Right cardiac atrium (tissue), 5 donors: ENCODE measurements at regions not wholly inside any gene's neighbourhood (a gene's known extent, or its start where the extent isn't known, plus 50 kb on each side); places are given as distances from the start of the nearest gene placed in this dataset.

ENCODE experiments used
- ATAC-seq, 2 donors: fragments of 200-7000 bp; cut with Tn5 transposase; one replicate each; pipeline versions ENCODE4 v1.8.0 to v1.9.1; 2020; ENCODE audit warnings: moderate library complexity in 2 of 2, mild to moderate bottlenecking in 1 of 2
- DNase-seq, 3 donors: peaks; one replicate each; pipeline ENCODE4 v3.0.0-alpha.2; 2020
- H3K27ac ChIP-seq: one replicate; pipeline ENCODE4 v1.5.1; 2013; ENCODE audit warnings: mild to moderate bottlenecking, low read length, control low read depth, moderate library complexity
- H3K27me3 ChIP-seq: one replicate; pipeline ENCODE4 v1.6.1; 2013; ENCODE audit not compliant: control insufficient read depth, insufficient read depth
- H3K4me1 ChIP-seq: one replicate; pipeline ENCODE4 v1.6.1; 2013; ENCODE audit warnings: low read length; ENCODE audit not compliant: control insufficient read depth, insufficient read depth
- H3K4me3 ChIP-seq: one replicate; pipeline ENCODE4 v1.5.1; 2013; ENCODE audit warnings: low read length, control low read depth
- H3K9me3 ChIP-seq: one replicate; pipeline ENCODE4 v1.6.1; 2013; ENCODE audit warnings: low read length; ENCODE audit not compliant: control insufficient read depth
- WGBS: extraction: QIAGEN DNeasy Blood & Tissue Kit; methylation state at CpG from one replicate; pipeline ENCODE4 v1.1.7; 2013; 5-methylcytosine and 5-hydroxymethylcytosine counted together
- intact Hi-C, 4 donors: fragments of 100-400 bp; cut with DNase I; formaldehyde crosslinking; loops; one replicate each; pipeline versions ENCODE4 v1.11.0 to v1.14.0; 2022 to 2023
- donor health status: healthy with polysubstance abuse.
- donor health status: DM: no; HTN: yes; CAD: no.
- donor health status: DM: no; HTN: no; CAD: no.
- donor health status: DM: no; HTN: yes; CAD: no; lungs with severe emphysema.
- donor health status: DM: yes; HTN: yes; CAD: no.

- H3K9me3 ChIP-seq: no peaks in the 10 kb centered on the region
- no peak for DNase-seq
- intact Hi-C loops: no loop called here
- no peak overlapping the region for H3K4me3 ChIP-seq
- no peaks in the 10 kb centered on the region for H3K27me3 ChIP-seq
- H3K27ac ChIP-seq: no peak overlapping the region
- ATAC-seq: no peak
- no peaks in the 10 kb centered on the region for H3K4me1 ChIP-seq
These were observed 729.4 kb downstream of the HACE1 start for GRCh38 chr6:104130343-104130742.

- no peaks in the 10 kb centered on the region for H3K9me3 ChIP-seq
- intact Hi-C loops: no loop called here
- no peaks in the 10 kb centered on the region for H3K27me3 ChIP-seq
- DNase-seq: no peak
- no peak for ATAC-seq
- no peak overlapping the region for H3K27ac ChIP-seq
- no peaks in the 10 kb centered on the region for H3K4me1 ChIP-seq
- no peak overlapping the region for H3K4me3 ChIP-seq
- 89% methylated on average over 3 of the region's 3 CpGs for WGBS
These were observed 733.3 kb downstream of the HACE1 start for GRCh38 chr6:104126315-104127005.

GRCh38 chr6:104123227-104123626 lies 736.5 kb downstream of the HACE1 start:
- intact Hi-C loops: no loop called here
- no peak overlapping the region for H3K4me3 ChIP-seq
- H3K4me1 ChIP-seq: no peaks in the 10 kb centered on the region
- no peak for ATAC-seq
- WGBS: 77% methylated on average over 1 of the region's 1 CpG
- no peaks in the 10 kb centered on the region for H3K27me3 ChIP-seq
- H3K9me3 ChIP-seq: no peaks in the 10 kb centered on the region
- no peak overlapping the region for H3K27ac ChIP-seq
- DNase-seq: no peak

- no peak for ATAC-seq
- Histone ChIP-seq H3K9me3 (no peaks in the 10 kb centered on the region), H3K4me1 (no peaks in the 10 kb centered on the region), H3K27ac (no peak overlapping the region), H3K27me3 (no peaks in the 10 kb centered on the region), H3K4me3 (no peak overlapping the region)
- WGBS: 42% methylated on average over 4 of the region's 4 CpGs
- intact Hi-C loops: no loop called here
- no peak for DNase-seq
These were observed 741.4 kb downstream of the HACE1 start for GRCh38 chr6:104118274-104118673.

GRCh38 chr6:104109806-104110205 lies 749.9 kb downstream of the HACE1 start:
- H3K4me3 ChIP-seq: no peak overlapping the region
- 76% methylated on average over 2 of the region's 2 CpGs for WGBS
- intact Hi-C loops: no loop called here
- H3K27ac ChIP-seq: no peak overlapping the region
- no peak for DNase-seq
- no peaks in the 10 kb centered on the region for H3K27me3 ChIP-seq
- H3K4me1 ChIP-seq: no peaks in the 10 kb centered on the region
- no peaks in the 10 kb centered on the region for H3K9me3 ChIP-seq
- no peak for ATAC-seq

GRCh38 chr6:104108634-104109033 lies 751.1 kb downstream of the HACE1 start:
- H3K4me1 ChIP-seq: no peaks in the 10 kb centered on the region
- DNase-seq (no peak), ATAC-seq (no peak)
- H3K4me3 ChIP-seq: no peak overlapping the region
- H3K9me3 ChIP-seq: no peaks in the 10 kb centered on the region
- H3K27me3 ChIP-seq: no peaks in the 10 kb centered on the region
- no peak overlapping the region for H3K27ac ChIP-seq
- intact Hi-C loops: no loop called here

GRCh38 chr6:104095661-104096416 lies 763.9 kb downstream of the HACE1 start:
- no peaks in the 10 kb centered on the region for H3K9me3 ChIP-seq
- no peak overlapping the region for H3K4me3 ChIP-seq
- H3K27ac ChIP-seq: no peak overlapping the region
- H3K27me3 ChIP-seq: no peaks in the 10 kb centered on the region
- H3K4me1 ChIP-seq: no peaks in the 10 kb centered on the region
- DNase-seq (no peak), ATAC-seq (no peak)
- intact Hi-C loops: no loop called here
- 87% methylated on average over 6 of the region's 6 CpGs for whole genome bisulfite sequencing

GRCh38 chr6:104087765-104088164 lies 772.0 kb downstream of the HACE1 start:
- ATAC-seq (no peak), DNase-seq (no peak)
- no peaks in the 10 kb centered on the region for H3K4me1 ChIP-seq
- 72% methylated on average over 1 of the region's 1 CpG for whole genome bisulfite sequencing
- no peak overlapping the region for H3K4me3 ChIP-seq
- no peaks in the 10 kb centered on the region for H3K9me3 ChIP-seq
- H3K27ac ChIP-seq: no peak overlapping the region
- intact Hi-C loops: no loop called here
- no peaks in the 10 kb centered on the region for H3K27me3 ChIP-seq

- DNase-seq: no peak
- intact Hi-C loops: no loop called here
These were observed 791.4 kb downstream of the HACE1 start for GRCh38 chr6:104068281-104068680.

GRCh38 chr6:104064876-104065275 lies 794.8 kb downstream of the HACE1 start:
- ATAC-seq: no peak
- no peaks in the 10 kb centered on the region for H3K27me3 ChIP-seq
- intact Hi-C loops: no loop called here
- H3K9me3 ChIP-seq: no peaks in the 10 kb centered on the region
- no peaks in the 10 kb centered on the region for H3K4me1 ChIP-seq
- 89% methylated on average over 8 of the region's 8 CpGs for WGBS
- DNase-seq: no peak
- no peak overlapping the region for H3K4me3 ChIP-seq
- no peak overlapping the region for H3K27ac ChIP-seq

More at GRCh38 chr6:104068281-104068680, 791.4 kb downstream of the HACE1 start:
- no peaks in the 10 kb centered on the region for H3K9me3 ChIP-seq
- H3K4me3 ChIP-seq: no peak overlapping the region
- no peaks in the 10 kb centered on the region for H3K27me3 ChIP-seq
- WGBS: 88% methylated on average over 2 of the region's 2 CpGs
- no peak overlapping the region for H3K27ac ChIP-seq
- ATAC-seq: no peak
- no peaks in the 10 kb centered on the region for H3K4me1 ChIP-seq

- no peak overlapping the region for H3K27ac ChIP-seq
- 72% methylated on average over 2 of the region's 2 CpGs for WGBS
- no peaks in the 10 kb centered on the region for H3K9me3 ChIP-seq
- intact Hi-C loops: no loop called here
- ATAC-seq (no peak), DNase-seq (no peak)
- H3K27me3 ChIP-seq: no peaks in the 10 kb centered on the region
- no peak overlapping the region for H3K4me3 ChIP-seq
- H3K4me1 ChIP-seq: no peaks in the 10 kb centered on the region
These were observed 809.3 kb downstream of the HACE1 start for GRCh38 chr6:104050455-104050854.
